CD14-positive monocyte (primary cell): ENCODE measurements at regions not wholly inside any gene's neighbourhood (a gene's known extent, or its start where the extent isn't known, plus 50 kb on each side); places are given as distances from the start of the nearest gene placed in this dataset.

Experiments used
- DNase-seq, 3 donors: peaks; one replicate each; pipeline ENCODE4 v3.0.0-alpha.2; 2011 to 2022
- H2AFZ ChIP-seq: 2 replicates; pipeline ENCODE4 v1.6.0; 2012; ENCODE audit warnings: mild to moderate bottlenecking, low read depth, low read length, inconsistent platforms; ENCODE audit not compliant: insufficient read depth, poor library complexity, severe bottlenecking
- H3K27ac ChIP-seq, 2 donors: 1 replicate in 1 of 2; 2 replicates in 1 of 2; pipeline ENCODE4 v1.5.1; 2012 to 2013; ENCODE audit warnings: low read length in 2 of 2, control low read depth in 1 of 2, inconsistent platforms in 1 of 2, low read depth in 1 of 2, mild to moderate bottlenecking in 1 of 2
- H3K27me3 ChIP-seq, 2 donors: one replicate each; pipeline versions ENCODE4 v1.6.0 to v1.6.1; 2011 to 2013; ENCODE audit warnings: low read length in 2 of 2; ENCODE audit not compliant: control insufficient read depth in 2 of 2, insufficient read depth in 2 of 2
- H3K36me3 ChIP-seq, 2 donors: replicated peaks in 1 of 2; 1 replicate in 1 of 2; 2 replicates in 1 of 2; pipeline versions ENCODE4 v1.5.1 to v1.6.1; 2012 to 2013; ENCODE audit warnings: low read length in 2 of 2, control low read depth in 1 of 2, inconsistent platforms in 1 of 2, mild to moderate bottlenecking in 1 of 2; ENCODE audit not compliant: insufficient read depth in 2 of 2, control insufficient read depth in 1 of 2
- H3K4me1 ChIP-seq, 2 donors: 1 replicate in 1 of 2; 2 replicates in 1 of 2; pipeline versions ENCODE4 v1.5.1 to v1.6.1; 2012 to 2013; ENCODE audit warnings: low read length in 2 of 2, control low read depth in 1 of 2, inconsistent platforms in 1 of 2, mild to moderate bottlenecking in 1 of 2, moderate library complexity in 1 of 2; ENCODE audit not compliant: insufficient read depth in 2 of 2, control insufficient read depth in 1 of 2
- H3K4me2 ChIP-seq: replicated peaks from 2 replicates; pipeline ENCODE3; 2012; ENCODE audit warnings: low read length, moderate library complexity, mild to moderate bottlenecking; ENCODE audit not compliant: poor library complexity, severe bottlenecking; ENCODE audit errors: extremely low read depth
- H3K4me3 ChIP-seq, 3 experiments: fragments of 200-600 bp in 1 of 3; sonication (generic) in 1 of 3; replicated peaks in 1 of 3; 1 replicate in 2 of 3; 2 replicates in 1 of 3; pipeline ENCODE4 v1.5.1; 2011 to 2013; ENCODE audit warnings: low read length in 3 of 3, mild to moderate bottlenecking in 3 of 3, control low read depth in 2 of 3, low read depth in 2 of 3, inconsistent platforms in 1 of 3, moderate library complexity in 1 of 3
- H3K79me2 ChIP-seq: 2 replicates; pipeline ENCODE4 v1.6.0; 2012; ENCODE audit warnings: mild to moderate bottlenecking, control low read depth, inconsistent platforms, low read length, moderate library complexity; ENCODE audit not compliant: insufficient read depth
- H3K9ac ChIP-seq: 2 replicates; pipeline ENCODE4 v1.6.0; 2017; ENCODE audit warnings: low read length, mild to moderate bottlenecking; ENCODE audit not compliant: insufficient read depth, poor library complexity, severe bottlenecking
- H3K9me3 ChIP-seq, 2 donors: replicated peaks in 1 of 2; 1 replicate in 1 of 2; 2 replicates in 1 of 2; pipeline versions ENCODE4 v1.5.1 to v1.6.1; 2012 to 2013; ENCODE audit warnings: low read length in 2 of 2, control low read depth in 1 of 2; ENCODE audit not compliant: control insufficient read depth in 1 of 2, insufficient read depth in 1 of 2
- H4K20me1 ChIP-seq: 2 replicates; pipeline ENCODE4 v1.6.0; 2012; ENCODE audit warnings: mild to moderate bottlenecking, low read length, control low read depth, moderate library complexity; ENCODE audit not compliant: insufficient read depth
- H3K27ac Mint-ChIP-seq, 7 donors: one replicate each; pipeline ENCODE4 v1.8.0; 2020; ENCODE audit warnings: mild to moderate bottlenecking in 7 of 7, mixed read lengths in 7 of 7, moderate library complexity in 6 of 7, inconsistent platforms in 2 of 7
- H3K27me3 Mint-ChIP-seq, 3 donors: one replicate each; pipeline ENCODE4 v1.8.0; 2021 to 2022; ENCODE audit warnings: low read depth in 3 of 3, mild to moderate bottlenecking in 3 of 3, mixed read lengths in 3 of 3, moderate library complexity in 3 of 3, inconsistent platforms in 1 of 3
- H3K36me3 Mint-ChIP-seq, 2 donors: one replicate each; pipeline ENCODE4 v1.8.0; 2020; ENCODE audit warnings: mixed read lengths in 2 of 2, inconsistent platforms in 1 of 2, mild to moderate bottlenecking in 1 of 2
- H3K4me1 Mint-ChIP-seq: one replicate; pipeline ENCODE4 v1.8.0; 2020; ENCODE audit warnings: mild to moderate bottlenecking, mixed read lengths
- H3K4me3 Mint-ChIP-seq, 2 donors: one replicate each; pipeline ENCODE4 v1.8.0; 2020; ENCODE audit warnings: mild to moderate bottlenecking in 2 of 2, mixed read lengths in 2 of 2, moderate library complexity in 1 of 2
- H3K9me3 Mint-ChIP-seq, 7 donors: one replicate each; pipeline ENCODE4 v1.8.0; 2020 to 2022; ENCODE audit warnings: mixed read lengths in 7 of 7, mild to moderate bottlenecking in 6 of 7, moderate library complexity in 6 of 7, inconsistent platforms in 2 of 7
- WGBS: methylation state at CpG from one replicate; pipeline ENCODE4 v1.1.5; 2013; ENCODE audit warnings: missing lambda C conversion rate; ENCODE audit not compliant: insufficient coverage; 5-methylcytosine and 5-hydroxymethylcytosine counted together
- intact Hi-C, 2 donors: fragments of 100-400 bp; cut with micrococcal nuclease; formaldehyde crosslinking; loops; one replicate each; pipeline versions ENCODE4 v1.15.0 to v1.15.1; 2023
- TF ChIP-seq, protein P1 (sequence below): fragments of 200-600 bp; IDR thresholded peaks from one replicate; pipeline ENCODE4 v1.8.0; 2022; ENCODE audit warnings: antibody characterized with exemption, mild to moderate bottlenecking

DNA sequence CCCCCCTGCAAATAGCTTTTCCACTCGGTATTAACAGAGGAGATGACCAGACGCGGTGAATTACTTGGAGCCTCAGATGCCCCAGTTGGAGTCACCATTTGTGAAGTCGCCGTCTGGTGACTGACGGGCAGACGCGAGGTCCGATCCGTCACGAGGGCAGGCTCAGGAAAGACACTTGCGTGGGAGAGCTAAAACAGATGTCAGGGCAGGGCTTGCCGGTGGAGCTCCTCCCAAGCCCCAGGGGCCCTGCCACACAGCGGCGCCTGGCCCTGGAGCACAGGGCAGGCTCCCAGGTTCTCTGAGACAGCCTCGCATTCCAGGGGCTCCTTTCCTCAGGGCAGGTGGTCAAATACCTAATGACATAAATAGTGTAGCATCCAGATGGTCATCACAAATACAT lies 348.3 kb downstream of the C16orf95 start:
- H3K9me3 Mint-ChIP-seq: peaks cover 0 to 2% (median 0%) of the 10 kb centered on the region in 7 donors
- DNase-seq: no peak
- no peaks in the 10 kb centered on the region for H3K4me1 Mint-ChIP-seq
- no peak overlapping the region for H3K9ac ChIP-seq
- H3K79me2 ChIP-seq: no peaks in the 10 kb centered on the region
- H3K36me3 ChIP-seq: no peaks in the 10 kb centered on the region
- 97% methylated on average over 16 of the region's 16 CpGs for WGBS
- H3K27ac Mint-ChIP-seq: no peak overlapping the region
- H3K4me3 Mint-ChIP-seq: no peak overlapping the region
- no peak overlapping the region for H3K27ac ChIP-seq
- no peaks in the 10 kb centered on the region for H3K27me3 ChIP-seq
- TF ChIP-seq, protein P1, sequence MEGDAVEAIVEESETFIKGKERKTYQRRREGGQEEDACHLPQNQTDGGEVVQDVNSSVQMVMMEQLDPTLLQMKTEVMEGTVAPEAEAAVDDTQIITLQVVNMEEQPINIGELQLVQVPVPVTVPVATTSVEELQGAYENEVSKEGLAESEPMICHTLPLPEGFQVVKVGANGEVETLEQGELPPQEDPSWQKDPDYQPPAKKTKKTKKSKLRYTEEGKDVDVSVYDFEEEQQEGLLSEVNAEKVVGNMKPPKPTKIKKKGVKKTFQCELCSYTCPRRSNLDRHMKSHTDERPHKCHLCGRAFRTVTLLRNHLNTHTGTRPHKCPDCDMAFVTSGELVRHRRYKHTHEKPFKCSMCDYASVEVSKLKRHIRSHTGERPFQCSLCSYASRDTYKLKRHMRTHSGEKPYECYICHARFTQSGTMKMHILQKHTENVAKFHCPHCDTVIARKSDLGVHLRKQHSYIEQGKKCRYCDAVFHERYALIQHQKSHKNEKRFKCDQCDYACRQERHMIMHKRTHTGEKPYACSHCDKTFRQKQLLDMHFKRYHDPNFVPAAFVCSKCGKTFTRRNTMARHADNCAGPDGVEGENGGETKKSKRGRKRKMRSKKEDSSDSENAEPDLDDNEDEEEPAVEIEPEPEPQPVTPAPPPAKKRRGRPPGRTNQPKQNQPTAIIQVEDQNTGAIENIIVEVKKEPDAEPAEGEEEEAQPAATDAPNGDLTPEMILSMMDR: no peak
- H3K9me3 ChIP-seq: no peaks in the 10 kb centered on the region
- intact Hi-C loops: no loop called here
- no peak overlapping the region for H3K4me2 ChIP-seq
- no peak overlapping the region for H2AFZ ChIP-seq
- H3K4me3 ChIP-seq: no peak overlapping the region
- H3K27me3 Mint-ChIP-seq: peaks cover 10 to 12% (median 12%) of the 10 kb centered on the region in 3 donors
- no peaks in the 10 kb centered on the region for H4K20me1 ChIP-seq
- no peaks in the 10 kb centered on the region for H3K4me1 ChIP-seq
- no peaks in the 10 kb centered on the region for H3K36me3 Mint-ChIP-seq

DNA sequence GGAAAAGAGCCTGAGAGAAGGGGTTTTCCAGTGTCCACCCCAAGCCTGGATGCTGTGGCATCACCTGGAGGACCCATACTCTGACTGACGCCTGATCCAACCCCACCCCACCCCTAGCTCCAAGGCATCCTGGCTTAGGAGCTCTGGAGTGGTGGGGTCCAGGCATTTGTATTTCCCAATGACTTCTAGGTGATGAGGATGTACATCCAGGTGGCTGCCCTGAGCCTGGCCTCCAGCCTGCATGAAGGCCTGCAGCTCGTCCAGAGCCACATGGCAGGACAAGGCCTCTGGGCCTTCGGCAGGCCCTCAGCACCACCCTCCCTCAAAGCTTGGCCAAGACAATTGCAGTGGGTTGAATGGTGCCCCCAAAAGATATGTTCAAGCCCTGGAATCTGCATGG lies 347.5 kb downstream of the C16orf95 start:
- no peaks in the 10 kb centered on the region for H3K4me1 Mint-ChIP-seq
- H3K27ac ChIP-seq: no peak overlapping the region

More for the DNA sequence above, 347.5 kb downstream of the C16orf95 start:
- no peak overlapping the region for H3K4me2 ChIP-seq
- no peak overlapping the region for H3K4me3 Mint-ChIP-seq
- H4K20me1 ChIP-seq: no peaks in the 10 kb centered on the region
- H3K79me2 ChIP-seq: no peaks in the 10 kb centered on the region
- H3K36me3 ChIP-seq: no peaks in the 10 kb centered on the region
- H3K9ac ChIP-seq: no peak overlapping the region
- no peaks in the 10 kb centered on the region for H3K36me3 Mint-ChIP-seq
- no peak overlapping the region for H2AFZ ChIP-seq
- no peak overlapping the region for H3K27ac Mint-ChIP-seq
- no peak for DNase-seq
- H3K4me3 ChIP-seq: no peak overlapping the region
- TF ChIP-seq, protein P1: no peak
- no peaks in the 10 kb centered on the region for H3K9me3 ChIP-seq
- intact Hi-C loops: no loop called here
- no peaks in the 10 kb centered on the region for H3K4me1 ChIP-seq
- WGBS: 100% methylated on average over 2 of the region's 3 CpGs
- H3K27me3 ChIP-seq: no peaks in the 10 kb centered on the region
- peaks cover 0 to 2% (median 0%) of the 10 kb centered on the region in 7 donors for H3K9me3 Mint-ChIP-seq
- H3K27me3 Mint-ChIP-seq: peaks cover 10 to 15% (median 14%) of the 10 kb centered on the region in 3 donors
